RWPE1 (cell line): ENCODE measurements at regions not wholly inside any gene's neighbourhood (a gene's known extent, or its start where the extent isn't known, plus 50 kb on each side); places are given as distances from the start of the nearest gene placed in this dataset.
"Not testable (repeated sequence)": the region's sequence is repeated elsewhere in the genome, so short reads cannot be mapped to it uniquely, and the experiment has no call there.

Experiments used
- CTCF ChIA-PET: fragments of 350-600 bp; sonication (Branson Sonifier 250); formaldehyde crosslinking; extraction: SDS; loops from one replicate; lab custom pipeline; 2021; lab: Yijun Ruan, JAX
- POLR2A ChIA-PET: fragments of 400-600 bp; formaldehyde crosslinking; extraction: SDS; loops from one replicate; lab custom pipeline; 2020; ENCODE audit warnings: antibody characterized with exemption; ENCODE audit not compliant: low non-redundant PET; lab: Yijun Ruan, JAX
- DNase-seq: peaks from one replicate; pipeline ENCODE4 v3.0.0; 2012; ENCODE audit warnings: low spot score
- H3K27ac ChIP-seq: fragments of 450-650 bp; 2 replicates; pipeline ENCODE4 v1.5.1; 2017
- CTCF ChIP-seq: fragments of 450-650 bp; conservative IDR thresholded peaks from 2 replicates; pipeline ENCODE4 v1.5.1; 2017; ENCODE audit warnings: low read depth, mild to moderate bottlenecking

GRCh38 chrX:7346021-7346420, 198.1 kb upstream of the PUDP start:
- H3K27ac ChIP-seq: no peak overlapping the region
- no peak for DNase-seq
- ChIA-PET POLR2A (no interaction called here), CTCF (no interaction called here)
- no peak for TF ChIP-seq CTCF

- TF ChIP-seq CTCF: no peak
- no peak overlapping the region for H3K27ac ChIP-seq
- CTCF ChIA-PET: no interaction called here
- no peak for DNase-seq
- POLR2A ChIA-PET: no interaction called here
Observed at GRCh38 chrX:7343181-7343580, 195.2 kb upstream of the PUDP start.

- CTCF ChIA-PET: interaction anchor here (0.6 kb wide), 1 partner anchor 14 kb away, joined by 4 read pairs; no protein-coding TSS in a partner anchor
- DNase-seq, H3K27ac ChIP-seq, POLR2A ChIA-PET: not testable (repeated sequence)
Observed at GRCh38 chrX:7335816-7336362, 187.9 kb upstream of the PUDP start.

- CTCF ChIA-PET: no interaction called here
- H3K27ac ChIP-seq: no peak overlapping the region
- POLR2A ChIA-PET: no interaction called here
- TF ChIP-seq CTCF: no peak
- no peak for DNase-seq
Observed at GRCh38 chrX:7334253-7334935, 186.4 kb upstream of the PUDP start.

GRCh38 chrX:7330971-7331746, 183.2 kb upstream of the PUDP start:
- POLR2A ChIA-PET: no interaction called here
- no peak overlapping the region for H3K27ac ChIP-seq
- no peak for TF ChIP-seq CTCF
- DNase-seq: no peak
- CTCF ChIA-PET: no interaction called here

GRCh38 chrX:7330556-7330955, 182.6 kb upstream of the PUDP start:
- DNase-seq: no peak
- no peak for TF ChIP-seq CTCF
- ChIA-PET POLR2A (no interaction called here), CTCF (interaction anchor here (0.7 kb wide), 1 partner anchor 24 kb away, joined by 3 read pairs; no protein-coding TSS in a partner anchor)
- H3K27ac ChIP-seq: no peak overlapping the region
